Fibroblast of lung (primary cell): ENCODE measurements at regions not wholly inside any gene's neighbourhood (a gene's known extent, or its start where the extent isn't known, plus 50 kb on each side); places are given as distances from the start of the nearest gene placed in this dataset.

Source experiments
- CTCF ChIP-seq, 2 donors: IDR thresholded peaks in 1 of 2; conservative IDR thresholded peaks in 1 of 2; 1 replicate in 1 of 2; 2 replicates in 1 of 2; pipeline ENCODE4 v1.5.1; 2011 to 2012; ENCODE audit warnings: low read length in 2 of 2, control low read depth in 1 of 2, inconsistent platforms in 1 of 2, low read depth in 1 of 2, mild to moderate bottlenecking in 1 of 2
- EZH2 ChIP-seq: IDR thresholded peaks from 2 replicates; pipeline ENCODE4 v1.5.1; 2012; ENCODE audit warnings: low read length, control low read depth, mild to moderate bottlenecking; ENCODE audit errors: missing control alignments

GRCh38 chr6:113187661-113188060, 669.5 kb upstream of the MARCKS start:
- TF ChIP-seq CTCF (conservative IDR thresholded peaks at IDR 0.05 in 1 of 2, IDR thresholded peaks at IDR 0.05 in 1 of 2; ENCODE audit: low read depth in 1 of 2, low read length in 2 of 2) (no peak), EZH2 (no peak)
